H9 (cell line): ENCODE measurements at regions not wholly inside any gene's neighbourhood (a gene's known extent, or its start where the extent isn't known, plus 50 kb on each side); places are given as distances from the start of the nearest gene placed in this dataset.

Experiments
- DNase-seq: peaks from one replicate; pipeline ENCODE4 v3.0.0-alpha.2; 2017
- H2AFZ ChIP-seq: one replicate; pipeline ENCODE4 v1.6.1; 2013; ENCODE audit warnings: mild to moderate bottlenecking, low read length, control low read depth, moderate library complexity
- H2AK5ac ChIP-seq: 2 replicates; pipeline ENCODE4 v1.6.1; 2013; ENCODE audit warnings: low read length, control low read depth, mixed read lengths; ENCODE audit not compliant: insufficient read length
- H2BK120ac ChIP-seq: one replicate; pipeline ENCODE4 v1.6.1; 2013; ENCODE audit warnings: low read depth, mild to moderate bottlenecking, low read length, control low read depth, inconsistent platforms; ENCODE audit not compliant: poor library complexity, severe bottlenecking
- H2BK12ac ChIP-seq: 2 replicates; pipeline ENCODE4 v1.6.1; 2013; ENCODE audit warnings: low read length, control low read depth, mixed read lengths, low read depth; ENCODE audit not compliant: insufficient read length
- H2BK15ac ChIP-seq: 2 replicates; pipeline ENCODE4 v1.6.1; 2013; ENCODE audit warnings: low read depth, low read length, control low read depth
- H2BK20ac ChIP-seq: one replicate; pipeline ENCODE4 v1.6.1; 2013; ENCODE audit warnings: low read depth, mild to moderate bottlenecking, low read length, control low read depth, inconsistent platforms; ENCODE audit not compliant: poor library complexity, severe bottlenecking
- H2BK5ac ChIP-seq: 2 replicates; pipeline ENCODE4 v1.6.1; 2013; ENCODE audit warnings: low read length, control low read depth, mixed read lengths; ENCODE audit not compliant: insufficient read length
- H3K14ac ChIP-seq: 2 replicates; pipeline ENCODE4 v1.6.1; 2013; ENCODE audit warnings: low read length, control low read depth; ENCODE audit not compliant: insufficient read depth
- H3K18ac ChIP-seq: 2 replicates; pipeline ENCODE4 v1.6.1; 2013; ENCODE audit warnings: low read depth, mild to moderate bottlenecking, mixed read lengths, low read length, control low read depth; ENCODE audit not compliant: insufficient read length
- H3K23ac ChIP-seq: 2 replicates; pipeline ENCODE4 v1.6.1; 2013; ENCODE audit warnings: low read length, control low read depth, mixed read lengths, low read depth; ENCODE audit not compliant: insufficient read length
- H3K23me2 ChIP-seq: 2 replicates; pipeline ENCODE4 v1.6.1; 2013; ENCODE audit warnings: low read depth, mild to moderate bottlenecking, mixed read lengths, low read length, control low read depth; ENCODE audit not compliant: insufficient read length, poor library complexity, severe bottlenecking
- H3K27ac ChIP-seq: 2 replicates; pipeline ENCODE4 v1.5.1; 2013; ENCODE audit warnings: low read length, control low read depth, mixed read lengths, low read depth; ENCODE audit not compliant: insufficient read length
- H3K27me3 ChIP-seq: 2 replicates; pipeline ENCODE4 v1.6.1; 2013; ENCODE audit warnings: low read length, control low read depth, inconsistent platforms; ENCODE audit not compliant: insufficient read depth
- H3K4ac ChIP-seq: 2 replicates; pipeline ENCODE4 v1.6.1; 2013; ENCODE audit warnings: low read depth, mild to moderate bottlenecking, control low read depth, inconsistent platforms, low read length, moderate library complexity
- H3K4me1 ChIP-seq: 2 replicates; pipeline ENCODE4 v1.6.1; 2013; ENCODE audit warnings: low read length, control low read depth, inconsistent platforms; ENCODE audit not compliant: insufficient read depth
- H3K4me2 ChIP-seq: 2 replicates; pipeline ENCODE4 v1.6.1; 2013; ENCODE audit warnings: low read length, control low read depth, mixed read lengths; ENCODE audit not compliant: insufficient read length, insufficient read depth
- H3K56ac ChIP-seq: 2 replicates; pipeline ENCODE4 v1.6.1; 2013; ENCODE audit warnings: low read depth, mild to moderate bottlenecking, mixed read lengths, low read length, control low read depth; ENCODE audit not compliant: insufficient read length
- H3K79me1 ChIP-seq: 2 replicates; pipeline ENCODE4 v1.6.1; 2013; ENCODE audit warnings: low read depth, mild to moderate bottlenecking, moderate library complexity, low read length, control low read depth, inconsistent platforms; ENCODE audit not compliant: insufficient read depth, poor library complexity, severe bottlenecking
- H3K79me2 ChIP-seq: 2 replicates; pipeline ENCODE4 v1.6.1; 2013; ENCODE audit warnings: low read length, control low read depth, inconsistent platforms; ENCODE audit not compliant: insufficient read depth
- H3K9ac ChIP-seq: 2 replicates; pipeline ENCODE4 v1.6.1; 2013; ENCODE audit warnings: low read length, control low read depth, mixed read lengths; ENCODE audit not compliant: insufficient read length; ENCODE audit errors: extremely low read depth
- H3K9me3 ChIP-seq: one replicate; pipeline ENCODE4 v1.6.1; 2013; ENCODE audit warnings: low read depth, low read length, inconsistent platforms; ENCODE audit not compliant: control insufficient read depth
- H3T11ph ChIP-seq: one replicate; pipeline ENCODE4 v1.6.1; 2013; ENCODE audit warnings: mild to moderate bottlenecking, low read length, control low read depth, inconsistent platforms
- H4K20me1 ChIP-seq: one replicate; pipeline ENCODE4 v1.6.1; 2013; ENCODE audit not compliant: control insufficient read depth, insufficient read length, insufficient read depth
- H4K5ac ChIP-seq: 2 replicates; pipeline ENCODE4 v1.6.1; 2013; ENCODE audit warnings: low read depth, mild to moderate bottlenecking, mixed read lengths, low read length, control low read depth; ENCODE audit not compliant: insufficient read length
- H4K8ac ChIP-seq: replicated peaks from 2 replicates; pipeline ENCODE4 v1.6.1; 2013; ENCODE audit warnings: low read length, control low read depth, mixed read lengths, low read depth; ENCODE audit not compliant: insufficient read length
- H4K91ac ChIP-seq: 2 replicates; pipeline ENCODE4 v1.6.1; 2013; ENCODE audit warnings: low read depth, mild to moderate bottlenecking, moderate library complexity, mixed read lengths, low read length, control low read depth; ENCODE audit not compliant: insufficient read length
- H3K27ac Mint-ChIP-seq, 3 experiments: 2 replicates in 2 of 3; 3 replicates in 1 of 3; pipeline ENCODE4 v1.8.0; 2020 to 2021; ENCODE audit warnings: mixed read lengths in 3 of 3, mild to moderate bottlenecking in 1 of 3, moderate library complexity in 1 of 3
- H3K27me3 Mint-ChIP-seq: 2 replicates; pipeline ENCODE4 v1.8.0; 2021; ENCODE audit warnings: low read depth, mild to moderate bottlenecking, moderate library complexity, mixed read lengths
- H3K36me3 Mint-ChIP-seq, 3 experiments: 2 replicates in 2 of 3; 3 replicates in 1 of 3; pipeline ENCODE4 v1.8.0; 2020 to 2021; ENCODE audit warnings: low read depth in 3 of 3, mixed read lengths in 3 of 3; ENCODE audit not compliant: insufficient read depth in 1 of 3
- H3K4me1 Mint-ChIP-seq, 2 experiments: 2 replicates each; pipeline ENCODE4 v1.8.0; 2020; ENCODE audit warnings: mixed read lengths in 2 of 2
- H3K4me3 Mint-ChIP-seq, 2 experiments: 2 replicates in 1 of 2; 3 replicates in 1 of 2; pipeline ENCODE4 v1.8.0; 2020 to 2021; ENCODE audit warnings: mild to moderate bottlenecking in 2 of 2, mixed read lengths in 2 of 2, moderate library complexity in 1 of 2
- H3K9me3 Mint-ChIP-seq, 2 experiments: 2 replicates in 1 of 2; 3 replicates in 1 of 2; pipeline ENCODE4 v1.8.0; 2020; ENCODE audit warnings: mild to moderate bottlenecking in 2 of 2, mixed read lengths in 2 of 2, moderate library complexity in 1 of 2
- CTCF ChIP-seq: fragments of 200-600 bp; sonication (generic); conservative IDR thresholded peaks from 3 replicates; pipeline ENCODE4 v1.8.0; 2021; ENCODE audit warnings: antibody characterized with exemption, mild to moderate bottlenecking
- WGBS: extraction: QIAGEN DNeasy Blood & Tissue Kit; methylation state at CpG from one replicate; pipeline ENCODE4 v1.1.7; 2013; ENCODE audit warnings: missing lambda C conversion rate, low lambda C conversion rate, mixed read lengths; ENCODE audit not compliant: insufficient read length; ENCODE audit errors: extremely low coverage; 5-methylcytosine and 5-hydroxymethylcytosine counted together

DNA sequence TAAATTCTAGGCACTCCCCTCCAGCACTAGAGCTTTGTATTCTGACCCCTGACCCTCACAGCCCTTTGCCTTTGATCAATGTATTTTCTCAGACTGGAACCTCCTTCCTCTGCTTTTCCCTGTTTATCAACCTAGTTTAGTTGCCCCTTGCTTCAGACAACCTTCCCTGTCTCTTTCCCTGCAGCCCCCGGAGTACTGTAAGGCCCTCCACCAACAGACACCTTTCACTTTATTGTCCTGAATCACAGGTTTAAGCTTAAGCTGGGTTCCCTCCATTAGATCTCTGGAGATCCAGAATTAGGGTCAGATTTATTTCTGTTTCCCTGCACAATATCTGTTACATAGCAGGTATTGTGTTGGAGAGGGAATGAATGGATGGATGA lies 140.2 kb downstream of the DDX1 start:
- Histone ChIP-seq H3K27ac (no peak overlapping the region), H4K91ac (no peak overlapping the region), H3T11ph (no peak overlapping the region), H2BK120ac (no peak overlapping the region), H2BK5ac (no peak overlapping the region), H3K4me2 (no peak overlapping the region), H3K18ac (no peak overlapping the region), H4K20me1 (no peaks in the 10 kb centered on the region), H3K27me3 (no peaks in the 10 kb centered on the region), H3K23me2 (no peaks in the 10 kb centered on the region), H3K4ac (no peak overlapping the region), H4K8ac (no peak overlapping the region), H3K14ac (no peak overlapping the region), H4K5ac (no peak overlapping the region), H3K23ac (no peak overlapping the region), H3K4me1 (0 out of 2 replicates have a peak, but pooled peaks cover 3% of the 10 kb centered on the region), H3K79me1 (no peaks in the 10 kb centered on the region), H2AK5ac (no peak overlapping the region), H2AFZ (no peak overlapping the region), H3K79me2 (no peaks in the 10 kb centered on the region), H2BK15ac (no peak overlapping the region), H3K56ac (no peak overlapping the region), H2BK12ac (no peak overlapping the region), H3K9me3 (no peaks in the 10 kb centered on the region), H3K9ac (no peak overlapping the region), H2BK20ac (no peak overlapping the region)
- no peaks in the 10 kb centered on the region; a peak in 1 of 5 replicates for H3K9me3 Mint-ChIP-seq
- WGBS, result no CpG with 5 or more reads among the region's 1 CpG
- H3K4me1 Mint-ChIP-seq, result peaks cover 24 to 26% of the 10 kb centered on the region in 2 experiments
- no peak overlapping the region for H3K4me3 Mint-ChIP-seq
- peaks cover 3% of the 10 kb centered on the region; the same call in 1 of the 2 replicates for H3K27me3 Mint-ChIP-seq
- no peak for TF ChIP-seq CTCF
- H3K36me3 Mint-ChIP-seq, result no peaks in the 10 kb centered on the region
- no peak for DNase-seq
- H3K27ac Mint-ChIP-seq, result no peak overlapping the region
